Parathyroid adenoma (tissue), 2 donors: ENCODE measurements at regions not wholly inside any gene's neighbourhood (a gene's known extent, or its start where the extent isn't known, plus 50 kb on each side); places are given as distances from the start of the nearest gene placed in this dataset.

Source experiments
- H2AFZ ChIP-seq: fragments of 300-600 bp; sonication (generic); one replicate; pipeline ENCODE4 v1.7.0; 2017; ENCODE audit warnings: antibody characterized with exemption, mild to moderate bottlenecking
- H3K27ac ChIP-seq: fragments of 300-600 bp; sonication (generic); one replicate; pipeline ENCODE4 v1.7.0; 2017
- H3K27me3 ChIP-seq: fragments of 300-600 bp; sonication (generic); one replicate; pipeline ENCODE4 v1.7.0; 2017; ENCODE audit warnings: low read length; ENCODE audit not compliant: control insufficient read depth, insufficient read depth
- H3K36me3 ChIP-seq: fragments of 300-600 bp; sonication (generic); one replicate; pipeline ENCODE4 v1.7.0; 2017; ENCODE audit warnings: low read length; ENCODE audit not compliant: control insufficient read depth, insufficient read depth
- H3K4me1 ChIP-seq: fragments of 300-600 bp; sonication (generic); one replicate; pipeline ENCODE4 v1.7.0; 2017; ENCODE audit warnings: control low read depth
- H3K4me2 ChIP-seq: fragments of 300-600 bp; sonication (generic); one replicate; pipeline ENCODE4 v1.7.0; 2017; ENCODE audit warnings: low read length
- H3K4me3 ChIP-seq: fragments of 300-600 bp; sonication (generic); one replicate; pipeline ENCODE4 v1.7.0; 2017; ENCODE audit warnings: low read depth, low read length
- H3K79me2 ChIP-seq: fragments of 300-600 bp; sonication (generic); one replicate; pipeline ENCODE4 v1.7.0; 2017; ENCODE audit warnings: control low read depth
- H3K9ac ChIP-seq: fragments of 300-600 bp; sonication (generic); one replicate; pipeline ENCODE4 v1.7.0; 2017; ENCODE audit warnings: mild to moderate bottlenecking
- H3K9me3 ChIP-seq: fragments of 300-600 bp; sonication (generic); one replicate; pipeline ENCODE4 v1.7.0; 2017; ENCODE audit warnings: low read length; ENCODE audit not compliant: control insufficient read depth
- TF ChIP-seq, protein P1 (sequence below): fragments of 300-600 bp; sonication (generic); IDR thresholded peaks from one replicate; pipeline ENCODE4 v1.7.0; 2017; ENCODE audit warnings: antibody characterized with exemption, mild to moderate bottlenecking
- donor health status: primary hyperparathyroidism.

DNA sequence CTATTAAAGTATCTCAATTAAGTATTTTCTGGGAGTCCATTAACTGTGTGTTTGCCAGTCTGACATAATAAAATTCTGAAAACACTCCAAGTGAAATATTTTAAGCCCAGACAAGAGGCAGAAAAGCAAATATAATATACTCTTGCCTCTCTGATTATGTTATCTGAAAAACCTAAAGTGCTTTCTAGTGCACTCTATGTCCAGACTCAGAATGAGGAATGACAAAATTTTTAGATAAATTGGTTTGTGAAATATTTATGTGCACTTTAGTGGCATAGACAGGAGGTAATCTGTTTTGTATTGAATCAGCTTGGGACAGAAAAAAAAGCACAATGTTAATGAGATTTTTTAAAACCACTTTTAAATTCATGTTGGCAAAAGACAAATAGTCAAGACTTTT, 508.2 kb upstream of the SUCLG2 start:
- no peak overlapping the region for H3K9ac ChIP-seq
- H3K27me3 ChIP-seq, result no peaks in the 10 kb centered on the region
- H3K27ac ChIP-seq, result no peak overlapping the region
- H3K36me3 ChIP-seq, result no peaks in the 10 kb centered on the region
- TF ChIP-seq, protein P1, sequence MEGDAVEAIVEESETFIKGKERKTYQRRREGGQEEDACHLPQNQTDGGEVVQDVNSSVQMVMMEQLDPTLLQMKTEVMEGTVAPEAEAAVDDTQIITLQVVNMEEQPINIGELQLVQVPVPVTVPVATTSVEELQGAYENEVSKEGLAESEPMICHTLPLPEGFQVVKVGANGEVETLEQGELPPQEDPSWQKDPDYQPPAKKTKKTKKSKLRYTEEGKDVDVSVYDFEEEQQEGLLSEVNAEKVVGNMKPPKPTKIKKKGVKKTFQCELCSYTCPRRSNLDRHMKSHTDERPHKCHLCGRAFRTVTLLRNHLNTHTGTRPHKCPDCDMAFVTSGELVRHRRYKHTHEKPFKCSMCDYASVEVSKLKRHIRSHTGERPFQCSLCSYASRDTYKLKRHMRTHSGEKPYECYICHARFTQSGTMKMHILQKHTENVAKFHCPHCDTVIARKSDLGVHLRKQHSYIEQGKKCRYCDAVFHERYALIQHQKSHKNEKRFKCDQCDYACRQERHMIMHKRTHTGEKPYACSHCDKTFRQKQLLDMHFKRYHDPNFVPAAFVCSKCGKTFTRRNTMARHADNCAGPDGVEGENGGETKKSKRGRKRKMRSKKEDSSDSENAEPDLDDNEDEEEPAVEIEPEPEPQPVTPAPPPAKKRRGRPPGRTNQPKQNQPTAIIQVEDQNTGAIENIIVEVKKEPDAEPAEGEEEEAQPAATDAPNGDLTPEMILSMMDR, result no peak
- H3K4me2 ChIP-seq, result no peak overlapping the region
- no peak overlapping the region for H3K4me3 ChIP-seq
- no peak overlapping the region for H2AFZ ChIP-seq
- H3K79me2 ChIP-seq, result no peaks in the 10 kb centered on the region
- no peaks in the 10 kb centered on the region for H3K4me1 ChIP-seq
- H3K9me3 ChIP-seq, result no peaks in the 10 kb centered on the region

DNA sequence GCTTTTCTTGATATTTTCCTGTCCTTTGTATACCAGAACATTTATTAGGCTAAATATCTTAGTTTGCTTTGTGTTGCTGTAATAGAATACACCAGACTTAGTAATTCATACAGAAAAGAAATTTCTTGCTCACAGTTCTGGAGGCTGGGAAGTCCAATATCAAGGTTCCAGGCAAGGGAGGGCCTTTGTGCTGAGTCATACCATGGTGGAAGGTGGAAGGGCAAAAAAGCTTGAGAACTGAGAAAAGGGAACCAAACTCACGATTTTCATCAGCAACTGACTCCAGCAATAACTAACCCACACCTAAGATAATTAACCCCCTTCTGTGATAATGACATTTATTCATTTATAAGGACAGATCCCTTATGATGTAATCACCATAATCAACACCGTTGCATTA, 496.9 kb upstream of the SUCLG2 start:
- Histone ChIP-seq H3K4me3 (no peak overlapping the region), H3K9ac (no peak overlapping the region), H2AFZ (no peak overlapping the region), H3K27me3 (no peaks in the 10 kb centered on the region), H3K27ac (no peak overlapping the region), H3K36me3 (no peaks in the 10 kb centered on the region), H3K9me3 (no peaks in the 10 kb centered on the region), H3K4me1 (no peaks in the 10 kb centered on the region), H3K4me2 (no peak overlapping the region), H3K79me2 (no peaks in the 10 kb centered on the region)
- TF ChIP-seq, protein P1, result no peak

DNA sequence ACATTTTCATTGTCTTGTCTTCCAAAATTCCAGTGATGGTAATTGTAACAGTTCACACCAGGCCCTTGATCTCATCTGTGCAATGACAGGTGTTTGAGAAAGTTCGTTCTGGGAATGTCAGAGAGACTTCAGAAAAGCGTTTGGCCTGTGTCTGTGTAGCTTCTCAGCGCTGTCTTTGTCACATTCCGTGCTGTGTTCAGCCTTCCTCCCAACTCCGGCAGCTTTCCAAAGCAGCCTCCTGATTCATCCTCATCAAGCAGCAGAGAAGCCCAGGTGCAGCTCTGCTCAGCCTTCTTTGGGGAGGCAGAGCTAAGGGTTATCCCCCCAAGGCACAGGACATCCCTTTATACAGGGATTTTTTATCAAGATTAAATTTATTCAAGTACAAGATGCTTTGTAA, 494.0 kb upstream of the SUCLG2 start:
- no peak overlapping the region for H2AFZ ChIP-seq
- no peaks in the 10 kb centered on the region for H3K36me3 ChIP-seq

DNA sequence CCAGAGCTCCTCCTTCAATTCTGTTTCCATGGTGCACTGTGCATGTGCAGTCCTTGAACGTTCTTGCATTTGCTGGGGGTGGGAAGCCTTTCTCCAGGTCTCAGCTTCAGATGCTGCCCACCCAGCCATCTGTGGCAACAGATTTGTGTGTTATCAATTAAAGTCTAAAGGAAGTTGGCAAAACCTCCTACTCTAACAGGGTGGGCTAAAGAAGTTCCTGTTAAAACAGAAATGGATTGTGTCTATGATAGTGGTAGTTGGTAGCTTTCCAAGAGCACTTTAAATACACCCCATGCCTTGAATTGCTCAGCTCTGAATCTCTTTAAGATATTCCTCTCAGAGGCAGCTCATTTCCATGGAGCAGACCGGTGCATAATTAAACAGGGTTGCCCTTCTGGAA, 488.0 kb upstream of the SUCLG2 start:
- no peak overlapping the region for H3K4me3 ChIP-seq
- H3K79me2 ChIP-seq, result no peaks in the 10 kb centered on the region
- H2AFZ ChIP-seq, result no peak overlapping the region
- no peaks in the 10 kb centered on the region for H3K4me1 ChIP-seq
- no peak overlapping the region for H3K27ac ChIP-seq
- H3K27me3 ChIP-seq, result no peaks in the 10 kb centered on the region
- TF ChIP-seq, protein P1, result no peak
- H3K9me3 ChIP-seq, result no peaks in the 10 kb centered on the region
- no peak overlapping the region for H3K9ac ChIP-seq
- no peaks in the 10 kb centered on the region for H3K36me3 ChIP-seq
- no peak overlapping the region for H3K4me2 ChIP-seq

More for the DNA sequence above, 494.0 kb upstream of the SUCLG2 start:
- TF ChIP-seq, protein P1, result no peak
- no peak overlapping the region for H3K27ac ChIP-seq
- H3K27me3 ChIP-seq, result no peaks in the 10 kb centered on the region
- no peaks in the 10 kb centered on the region for H3K4me1 ChIP-seq
- H3K4me3 ChIP-seq, result no peak overlapping the region
- no peak overlapping the region for H3K9ac ChIP-seq
- no peaks in the 10 kb centered on the region for H3K79me2 ChIP-seq
- no peaks in the 10 kb centered on the region for H3K9me3 ChIP-seq
- H3K4me2 ChIP-seq, result no peak overlapping the region

DNA sequence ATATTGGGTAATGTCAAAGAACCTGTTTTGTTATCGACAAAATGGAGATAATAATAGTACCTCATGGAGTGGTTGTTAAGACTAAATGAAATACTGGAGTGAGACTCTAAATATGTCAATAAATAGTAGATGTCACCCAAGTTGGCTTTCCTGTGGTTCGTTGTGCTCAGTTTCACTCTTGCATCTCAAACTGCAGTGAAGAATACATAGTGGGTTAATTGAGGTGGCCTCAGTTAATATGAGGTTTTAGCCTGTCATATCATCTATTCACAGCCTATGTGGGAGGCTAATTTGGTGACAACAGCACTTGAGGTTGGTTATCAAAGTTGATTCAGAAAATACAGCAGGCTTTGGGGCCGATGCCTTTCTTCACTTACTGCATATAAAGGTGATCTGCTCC, 485.5 kb upstream of the SUCLG2 start:
- no peaks in the 10 kb centered on the region for H3K9me3 ChIP-seq
- H3K27ac ChIP-seq, result no peak overlapping the region
- no peak overlapping the region for H2AFZ ChIP-seq
- H3K9ac ChIP-seq, result no peak overlapping the region
- TF ChIP-seq, protein P1, result no peak
- H3K4me2 ChIP-seq, result no peak overlapping the region
- no peaks in the 10 kb centered on the region for H3K36me3 ChIP-seq
- H3K79me2 ChIP-seq, result no peaks in the 10 kb centered on the region
- H3K4me3 ChIP-seq, result no peak overlapping the region
- no peaks in the 10 kb centered on the region for H3K4me1 ChIP-seq
- no peaks in the 10 kb centered on the region for H3K27me3 ChIP-seq
